ENCODE measurements at regions not wholly inside any gene's neighbourhood (a gene's known extent, or its start where the extent isn't known, plus 50 kb on each side); places are given as distances from the start of the nearest gene placed in this dataset.
"Not testable (repeated sequence)": the region's sequence is repeated elsewhere in the genome, so short reads cannot be mapped to it uniquely, and the experiment has no call there.

DNA sequence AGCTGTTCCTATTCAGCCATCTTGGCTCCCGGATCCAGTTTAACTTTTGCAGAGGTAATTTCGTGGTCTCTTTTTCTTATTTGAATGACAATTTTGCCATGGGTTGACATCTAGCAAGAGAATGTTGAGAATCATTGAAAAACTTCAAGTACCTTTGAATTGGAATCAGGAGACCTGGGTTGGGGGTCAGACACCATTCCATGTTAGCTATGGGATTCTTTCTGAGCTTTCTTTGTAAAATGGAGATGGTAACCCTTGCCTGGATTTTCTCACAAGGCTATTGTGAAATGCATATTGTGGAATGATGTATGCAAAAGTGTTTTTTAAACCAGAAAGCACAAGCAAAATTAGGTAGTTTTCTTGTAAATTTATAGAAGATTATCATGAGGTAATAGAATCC lies 79.1 kb upstream of the HAND2 start:
- Histone ChIP-seq H3K4me1 (ENCODE audit: insufficient read depth, low read length) (no peaks in the 10 kb centered on the region), H3K9me3 (ENCODE audit: insufficient read depth, low read depth, low read length) (no peaks in the 10 kb centered on the region), H3K79me2 (ENCODE audit: insufficient read depth, low read length) (no peaks in the 10 kb centered on the region), H4K20me1 (ENCODE audit: insufficient read depth, low read length) (no peaks in the 10 kb centered on the region), H3K36me3 (ENCODE audit: insufficient read depth, low read length) (no peaks in the 10 kb centered on the region), H2AFZ (ENCODE audit: low read depth, low read length) (no peak overlapping the region), H3K4me3 (ENCODE audit: insufficient read depth, low read depth, low read length) (no peak overlapping the region), H3K27ac (ENCODE audit: low read depth, low read length) (no peak overlapping the region), H3K9ac (ENCODE audit: low read length) (no peak overlapping the region), H3K4me2 (ENCODE audit: low read length) (no peak overlapping the region), H3K27me3 (ENCODE audit: insufficient read depth, low read length) (no peaks in the 10 kb centered on the region)
- H3K4me3 Mint-ChIP-seq (ENCODE audit: unreplicated experiment), result no peak overlapping the region
- no peak for FAIRE-seq
- TF ChIP-seq EZH2 (IDR thresholded peaks at IDR 0.05; ENCODE audit: insufficient read depth, low read length), result no peak
- TF ChIP-seq, protein P1, sequence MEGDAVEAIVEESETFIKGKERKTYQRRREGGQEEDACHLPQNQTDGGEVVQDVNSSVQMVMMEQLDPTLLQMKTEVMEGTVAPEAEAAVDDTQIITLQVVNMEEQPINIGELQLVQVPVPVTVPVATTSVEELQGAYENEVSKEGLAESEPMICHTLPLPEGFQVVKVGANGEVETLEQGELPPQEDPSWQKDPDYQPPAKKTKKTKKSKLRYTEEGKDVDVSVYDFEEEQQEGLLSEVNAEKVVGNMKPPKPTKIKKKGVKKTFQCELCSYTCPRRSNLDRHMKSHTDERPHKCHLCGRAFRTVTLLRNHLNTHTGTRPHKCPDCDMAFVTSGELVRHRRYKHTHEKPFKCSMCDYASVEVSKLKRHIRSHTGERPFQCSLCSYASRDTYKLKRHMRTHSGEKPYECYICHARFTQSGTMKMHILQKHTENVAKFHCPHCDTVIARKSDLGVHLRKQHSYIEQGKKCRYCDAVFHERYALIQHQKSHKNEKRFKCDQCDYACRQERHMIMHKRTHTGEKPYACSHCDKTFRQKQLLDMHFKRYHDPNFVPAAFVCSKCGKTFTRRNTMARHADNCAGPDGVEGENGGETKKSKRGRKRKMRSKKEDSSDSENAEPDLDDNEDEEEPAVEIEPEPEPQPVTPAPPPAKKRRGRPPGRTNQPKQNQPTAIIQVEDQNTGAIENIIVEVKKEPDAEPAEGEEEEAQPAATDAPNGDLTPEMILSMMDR (IDR thresholded peaks at IDR 0.05; ENCODE audit: insufficient read depth, low read depth, low read length), result no peak
- DNase-seq (ENCODE audit: low read depth), result no peak
- no peak overlapping the region for H3K27ac Mint-ChIP-seq (ENCODE audit: unreplicated experiment)
- H3K4me1 Mint-ChIP-seq (ENCODE audit: low read depth, unreplicated experiment), result no peaks in the 10 kb centered on the region
- H3K9me3 Mint-ChIP-seq (ENCODE audit: unreplicated experiment), result peaks cover 11% of the 10 kb centered on the region
- H3K27me3 Mint-ChIP-seq (ENCODE audit: low read depth, unreplicated experiment), result no peaks in the 10 kb centered on the region
- H3K36me3 Mint-ChIP-seq (ENCODE audit: low read depth, unreplicated experiment), result no peaks in the 10 kb centered on the region

DNA sequence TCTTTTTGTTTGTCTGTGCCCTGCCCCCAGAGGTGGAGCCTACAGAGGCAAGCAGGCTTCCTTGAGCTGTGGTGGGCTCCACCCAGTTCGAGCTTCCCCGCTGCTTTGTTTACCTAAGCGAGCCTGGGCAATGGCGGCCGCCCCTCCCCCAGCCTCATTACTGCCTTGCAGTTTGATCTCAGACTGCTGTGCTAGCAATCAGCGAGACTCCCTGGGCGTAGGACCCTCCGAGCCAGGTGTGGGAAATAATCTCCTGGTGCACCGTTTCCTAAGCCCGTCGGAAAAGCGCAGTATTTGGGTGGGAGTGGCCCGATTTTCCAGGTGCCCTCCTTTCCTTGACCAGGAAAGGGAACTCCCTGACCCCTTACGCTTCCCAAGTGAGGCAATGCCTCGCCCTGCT lies 78.6 kb upstream of the HAND2 start:
- not testable (repeated sequence) for H3K4me1 Mint-ChIP-seq (ENCODE audit: low read depth, unreplicated experiment); H2AFZ ChIP-seq (ENCODE audit: low read depth, low read length); H3K4me2 ChIP-seq (ENCODE audit: low read length); H3K4me3 ChIP-seq (ENCODE audit: insufficient read depth, low read depth, low read length); DNase-seq (ENCODE audit: low read depth); H3K79me2 ChIP-seq (ENCODE audit: insufficient read depth, low read length); H3K9ac ChIP-seq (ENCODE audit: low read length); H3K27ac Mint-ChIP-seq (ENCODE audit: unreplicated experiment); H3K9me3 ChIP-seq (ENCODE audit: insufficient read depth, low read depth, low read length); FAIRE-seq; H3K27ac ChIP-seq (ENCODE audit: low read depth, low read length); H3K4me1 ChIP-seq (ENCODE audit: insufficient read depth, low read length); H3K36me3 ChIP-seq (ENCODE audit: insufficient read depth, low read length); H3K4me3 Mint-ChIP-seq (ENCODE audit: unreplicated experiment); H3K36me3 Mint-ChIP-seq (ENCODE audit: low read depth, unreplicated experiment); H4K20me1 ChIP-seq (ENCODE audit: insufficient read depth, low read length); H3K27me3 ChIP-seq (ENCODE audit: insufficient read depth, low read length); H3K27me3 Mint-ChIP-seq (ENCODE audit: low read depth, unreplicated experiment)
- peaks cover 11% of the 10 kb centered on the region for H3K9me3 Mint-ChIP-seq (ENCODE audit: unreplicated experiment)

DNA sequence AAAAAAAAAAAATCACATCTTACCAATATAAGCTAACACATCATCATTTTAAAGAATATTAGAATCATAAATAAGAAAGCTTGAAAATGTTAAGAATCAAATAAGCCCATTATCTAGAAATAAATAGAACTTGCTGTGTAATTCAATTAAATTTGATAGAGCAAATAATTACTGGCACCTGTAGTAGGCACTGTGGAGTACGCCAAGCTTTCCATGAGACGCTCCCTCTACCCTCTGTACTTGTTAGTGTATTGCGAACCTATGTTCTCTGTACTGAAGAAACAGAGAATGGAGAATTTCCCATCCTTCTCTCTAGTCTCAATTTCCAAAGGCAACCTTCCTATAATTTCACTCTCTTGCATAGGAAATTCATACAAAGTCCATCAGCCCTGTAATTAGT lies 61.7 kb upstream of the HAND2 start:
- peaks cover 4% of the 10 kb centered on the region for H3K27me3 Mint-ChIP-seq (ENCODE audit: low read depth, unreplicated experiment)

More for the DNA sequence above, 61.7 kb upstream of the HAND2 start:
- Mint-ChIP-seq H3K9me3 (ENCODE audit: unreplicated experiment) (no peaks in the 10 kb centered on the region), H3K4me1 (ENCODE audit: low read depth, unreplicated experiment) (no peaks in the 10 kb centered on the region), H3K36me3 (ENCODE audit: low read depth, unreplicated experiment) (no peaks in the 10 kb centered on the region), H3K27ac (ENCODE audit: unreplicated experiment) (no peak overlapping the region), H3K4me3 (ENCODE audit: unreplicated experiment) (no peak overlapping the region)
- H3K36me3 ChIP-seq (ENCODE audit: insufficient read depth, low read length), result no peaks in the 10 kb centered on the region
- H3K4me2 ChIP-seq (ENCODE audit: low read length), result no peak overlapping the region
- H2AFZ ChIP-seq (ENCODE audit: low read depth, low read length), result no peak overlapping the region
- TF ChIP-seq, protein P1 (IDR thresholded peaks at IDR 0.05; ENCODE audit: insufficient read depth, low read depth, low read length), result no peak
- no peak for TF ChIP-seq EZH2 (IDR thresholded peaks at IDR 0.05; ENCODE audit: insufficient read depth, low read length)
- no peak for DNase-seq (ENCODE audit: low read depth)
- no peaks in the 10 kb centered on the region for H3K4me1 ChIP-seq (ENCODE audit: insufficient read depth, low read length)
- H3K27me3 ChIP-seq (ENCODE audit: insufficient read depth, low read length), result no peaks in the 10 kb centered on the region
- H3K9me3 ChIP-seq (ENCODE audit: insufficient read depth, low read depth, low read length), result no peaks in the 10 kb centered on the region
- H3K79me2 ChIP-seq (ENCODE audit: insufficient read depth, low read length), result no peaks in the 10 kb centered on the region
- no peak overlapping the region for H3K9ac ChIP-seq (ENCODE audit: low read length)
- no peak for FAIRE-seq
- no peaks in the 10 kb centered on the region for H4K20me1 ChIP-seq (ENCODE audit: insufficient read depth, low read length)
- no peak overlapping the region for H3K27ac ChIP-seq (ENCODE audit: low read depth, low read length)
- H3K4me3 ChIP-seq (ENCODE audit: insufficient read depth, low read depth, low read length), result no peak overlapping the region
